Sigmoid colon (tissue), 4 donors: ENCODE measurements at regions not wholly inside any gene's neighbourhood (a gene's known extent, or its start where the extent isn't known, plus 50 kb on each side); places are given as distances from the start of the nearest gene placed in this dataset.

ENCODE experiments used
- EP300 ChIP-seq, 4 donors: sonication (generic); formaldehyde crosslinking; IDR thresholded peaks; one replicate each; pipeline ENCODE4 v1.6.1; 2017; ENCODE audit warnings: antibody characterized with exemption in 4 of 4
- POLR2A ChIP-seq, 2 donors: fragments of 450-650 bp; IDR thresholded peaks; one replicate each; pipeline ENCODE4 v1.6.1; 2016; ENCODE audit warnings: antibody characterized with exemption in 2 of 2, mild to moderate bottlenecking in 2 of 2, moderate library complexity in 2 of 2

GRCh38 chr1:4089421-4090175, 189.5 kb upstream of the C1orf174 start:
- TF ChIP-seq POLR2A (IDR thresholded peaks at IDR 0.05): no peak
- no peak for TF ChIP-seq EP300 (IDR thresholded peaks at IDR 0.05)
